HEK293T (cell line): ENCODE measurements at regions not wholly inside any gene's neighbourhood (a gene's known extent, or its start where the extent isn't known, plus 50 kb on each side); places are given as distances from the start of the nearest gene placed in this dataset.

ENCODE experiments used
- CTCF ChIA-PET: fragments of 350-600 bp; formaldehyde crosslinking; extraction: SDS; loops from one replicate; lab custom pipeline; 2021; ENCODE audit warnings: antibody characterized with exemption, inconsistent platforms; lab: Yijun Ruan, JAX
- POLR2A ChIA-PET: fragments of 350-600 bp; formaldehyde crosslinking; extraction: SDS; loops from one replicate; lab custom pipeline; 2020; ENCODE audit warnings: antibody characterized with exemption, inconsistent platforms; lab: Yijun Ruan, JAX
- DNase-seq: peaks from one replicate; pipeline ENCODE4 v3.0.0; 2012; ENCODE audit warnings: mixed read lengths; ENCODE audit errors: extremely low spot score
- ARNT ChIP-seq: fragments of 450-650 bp; IDR thresholded peaks from 2 replicates; pipeline ENCODE4 v1.6.1; 2017; ENCODE audit warnings: mild to moderate bottlenecking
- BHLHE40 ChIP-seq: fragments of 450-650 bp; IDR thresholded peaks from 2 replicates; pipeline ENCODE4 v1.6.1; 2016; ENCODE audit warnings: mild to moderate bottlenecking, moderate library complexity, borderline replicate concordance
- CTBP1 ChIP-seq: fragments of 450-650 bp; IDR thresholded peaks from 2 replicates; pipeline ENCODE4 v1.6.1; 2016; ENCODE audit warnings: borderline replicate concordance
- ELF4 ChIP-seq: fragments of 450-650 bp; IDR thresholded peaks from 2 replicates; pipeline ENCODE4 v1.6.1; 2017; ENCODE audit warnings: antibody characterized with exemption
- FOXA1 ChIP-seq: fragments of 450-650 bp; IDR thresholded peaks from 2 replicates; pipeline ENCODE4 v1.6.1; 2016; ENCODE audit warnings: mild to moderate bottlenecking
- FOXK2 ChIP-seq: fragments of 450-650 bp; IDR thresholded peaks from 2 replicates; pipeline ENCODE4 v1.6.1; 2016; ENCODE audit warnings: mild to moderate bottlenecking
- FOXM1 ChIP-seq: fragments of 450-650 bp; IDR thresholded peaks from 2 replicates; pipeline ENCODE4 v1.6.1; 2017; ENCODE audit warnings: mild to moderate bottlenecking, borderline replicate concordance
- HDGF ChIP-seq: fragments of 450-650 bp; IDR thresholded peaks from 2 replicates; pipeline ENCODE4 v1.6.1; 2017; ENCODE audit warnings: antibody characterized with exemption, borderline replicate concordance
- L3MBTL2 ChIP-seq: fragments of 450-650 bp; conservative IDR thresholded peaks from 2 replicates; pipeline ENCODE4 v1.6.1; 2016; ENCODE audit warnings: mild to moderate bottlenecking
- LEF1 ChIP-seq: fragments of 450-650 bp; IDR thresholded peaks from 2 replicates; pipeline ENCODE4 v1.6.1; 2017; ENCODE audit warnings: mild to moderate bottlenecking, borderline replicate concordance
- NFRKB ChIP-seq: fragments of 450-650 bp; IDR thresholded peaks from 2 replicates; pipeline ENCODE4 v1.6.1; 2016; ENCODE audit warnings: mild to moderate bottlenecking, moderate library complexity
- SP1 ChIP-seq: fragments of 450-650 bp; IDR thresholded peaks from 2 replicates; pipeline ENCODE4 v1.6.1; 2017
- SUZ12 ChIP-seq: fragments of 450-650 bp; IDR thresholded peaks from 2 replicates; pipeline ENCODE4 v1.6.1; 2016; ENCODE audit warnings: mild to moderate bottlenecking
- TARDBP ChIP-seq: fragments of 450-650 bp; IDR thresholded peaks from 2 replicates; pipeline ENCODE4 v1.6.1; 2016
- ZNF384 ChIP-seq: fragments of 450-650 bp; IDR thresholded peaks from 2 replicates; pipeline ENCODE4 v1.6.1; 2016
- TF ChIP-seq, protein P1 (sequence below): fragments of 450-650 bp; IDR thresholded peaks from 2 replicates; pipeline ENCODE4 v1.6.1; 2016

DNA sequence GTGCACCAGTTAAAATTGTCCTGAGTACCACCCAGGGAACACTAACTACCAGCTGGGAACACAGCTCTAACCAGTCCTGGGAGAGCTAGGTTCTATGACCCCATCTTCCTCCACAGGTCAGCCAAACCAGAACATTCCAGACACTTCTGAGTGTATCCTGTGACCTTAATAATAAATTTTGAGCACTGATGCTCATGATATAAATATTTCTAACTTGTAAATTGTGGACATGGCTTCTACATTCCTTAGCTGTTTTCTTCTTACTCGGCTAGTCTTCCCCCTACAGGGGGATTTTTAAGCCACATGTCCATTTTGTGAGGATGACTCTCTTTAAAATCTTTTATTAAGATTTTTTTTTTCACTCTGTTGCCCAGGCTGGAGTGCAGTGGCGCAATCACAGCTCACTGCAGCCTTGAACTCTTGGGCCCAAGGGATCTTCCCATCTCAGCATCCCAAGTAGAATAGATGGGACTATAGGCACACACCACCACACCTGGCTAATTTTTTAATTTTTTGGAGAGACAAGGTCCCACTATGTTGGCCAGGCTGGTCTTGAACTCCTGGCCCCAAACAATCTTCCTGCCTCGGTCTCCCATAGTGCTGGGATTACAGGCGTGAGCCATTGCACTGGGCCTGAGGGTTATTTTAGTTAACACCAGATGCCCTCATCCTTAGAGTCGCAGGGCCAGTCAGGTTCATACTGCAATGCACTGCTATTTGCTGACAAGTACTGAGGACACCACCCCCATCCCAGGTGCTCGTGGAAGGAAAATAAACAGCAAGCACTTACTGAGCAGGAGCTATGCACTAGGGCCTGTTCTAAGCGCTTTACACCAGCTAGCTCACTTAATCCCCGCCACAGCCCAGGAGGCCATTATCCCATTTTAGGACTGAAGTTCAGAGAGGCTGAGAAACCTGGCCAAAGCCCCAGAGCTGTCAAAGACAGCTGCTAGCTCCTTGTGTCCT, 142.6 kb upstream of the NCOR2 start:
- POLR2A ChIA-PET, result interaction anchor here (0.8 kb wide), 1 partner anchor 22 kb away, joined by 3 read pairs; no protein-coding TSS in a partner anchor

DNA sequence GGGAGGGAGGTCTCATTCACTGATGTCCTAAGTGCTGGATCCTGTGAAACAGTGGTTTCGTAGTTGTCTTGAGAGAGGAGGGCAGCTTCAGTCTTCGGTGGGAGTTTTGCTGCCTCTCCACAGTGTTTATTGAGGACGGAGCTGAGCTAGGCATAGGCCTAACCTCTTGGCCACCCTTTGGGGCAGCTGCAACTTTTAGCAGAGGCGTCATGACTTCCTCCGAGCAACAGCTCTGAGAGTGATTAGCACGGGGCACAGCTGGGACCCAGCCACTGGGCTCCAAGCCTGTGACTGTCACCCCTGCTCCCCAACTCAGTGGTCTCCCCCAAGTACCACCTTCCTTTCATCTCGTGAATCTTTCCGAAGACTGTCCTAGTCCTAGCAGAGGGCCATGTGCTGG, 139.9 kb upstream of the NCOR2 start:
- TF ChIP-seq TARDBP, result no peak
- no peak for TF ChIP-seq FOXA1
- TF ChIP-seq SUZ12, result no peak
- no peak for TF ChIP-seq LEF1
- TF ChIP-seq BHLHE40, result no peak
- TF ChIP-seq NFRKB, result no peak
- TF ChIP-seq SP1, result no peak
- no peak for TF ChIP-seq CTBP1
- no peak for TF ChIP-seq HDGF
- TF ChIP-seq ARNT, result no peak
- TF ChIP-seq, protein P1, sequence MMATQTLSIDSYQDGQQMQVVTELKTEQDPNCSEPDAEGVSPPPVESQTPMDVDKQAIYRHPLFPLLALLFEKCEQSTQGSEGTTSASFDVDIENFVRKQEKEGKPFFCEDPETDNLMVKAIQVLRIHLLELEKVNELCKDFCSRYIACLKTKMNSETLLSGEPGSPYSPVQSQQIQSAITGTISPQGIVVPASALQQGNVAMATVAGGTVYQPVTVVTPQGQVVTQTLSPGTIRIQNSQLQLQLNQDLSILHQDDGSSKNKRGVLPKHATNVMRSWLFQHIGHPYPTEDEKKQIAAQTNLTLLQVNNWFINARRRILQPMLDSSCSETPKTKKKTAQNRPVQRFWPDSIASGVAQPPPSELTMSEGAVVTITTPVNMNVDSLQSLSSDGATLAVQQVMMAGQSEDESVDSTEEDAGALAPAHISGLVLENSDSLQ, result no peak
- TF ChIP-seq ZNF384, result no peak
- no peak for TF ChIP-seq L3MBTL2
- TF ChIP-seq FOXK2, result no peak
- TF ChIP-seq FOXM1, result no peak
- TF ChIP-seq ELF4, result no peak
- DNase-seq, result no peak
- CTCF ChIA-PET, result no interaction called here
- POLR2A ChIA-PET, result no interaction called here

More for the DNA sequence above, 142.6 kb upstream of the NCOR2 start:
- no peak for DNase-seq
- CTCF ChIA-PET, result interaction anchor here (1.1 to 1.2 kb wide), 2 partner anchors 10 to 22 kb away, joined by 3 to 4 read pairs; no protein-coding TSS in a partner anchor
- TF ChIP-seq CTBP1 (no peak), LEF1 (no peak)

DNA sequence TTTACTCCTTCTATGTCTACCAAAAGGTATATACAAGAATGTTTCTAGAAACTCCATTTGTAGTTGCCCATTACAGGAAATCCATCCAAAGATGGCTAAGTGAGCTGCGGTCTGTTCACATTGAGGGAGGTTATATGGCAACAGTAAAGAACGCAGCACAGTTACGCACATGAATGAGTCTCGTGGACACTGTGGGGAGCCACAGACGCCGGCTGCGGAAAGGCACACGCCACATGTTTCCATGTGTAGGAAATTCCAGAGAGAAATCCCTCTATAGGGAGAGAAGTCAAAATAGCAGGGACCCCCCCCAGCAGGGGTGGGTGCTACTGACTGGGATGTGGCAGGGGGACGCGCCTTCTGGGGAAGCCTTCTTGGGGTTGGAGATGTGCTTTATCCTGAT, 139.0 kb upstream of the NCOR2 start:
- DNase-seq, result no peak
- POLR2A ChIA-PET, result no interaction called here
- no peak for TF ChIP-seq LEF1
- TF ChIP-seq BHLHE40, result no peak
- no peak for TF ChIP-seq SP1
- TF ChIP-seq ZNF384, result no peak
- TF ChIP-seq FOXM1, result no peak
- TF ChIP-seq, protein P1, result no peak
- TF ChIP-seq CTBP1, result no peak
- TF ChIP-seq TARDBP, result no peak
- TF ChIP-seq L3MBTL2, result no peak
- CTCF ChIA-PET, result no interaction called here

DNA sequence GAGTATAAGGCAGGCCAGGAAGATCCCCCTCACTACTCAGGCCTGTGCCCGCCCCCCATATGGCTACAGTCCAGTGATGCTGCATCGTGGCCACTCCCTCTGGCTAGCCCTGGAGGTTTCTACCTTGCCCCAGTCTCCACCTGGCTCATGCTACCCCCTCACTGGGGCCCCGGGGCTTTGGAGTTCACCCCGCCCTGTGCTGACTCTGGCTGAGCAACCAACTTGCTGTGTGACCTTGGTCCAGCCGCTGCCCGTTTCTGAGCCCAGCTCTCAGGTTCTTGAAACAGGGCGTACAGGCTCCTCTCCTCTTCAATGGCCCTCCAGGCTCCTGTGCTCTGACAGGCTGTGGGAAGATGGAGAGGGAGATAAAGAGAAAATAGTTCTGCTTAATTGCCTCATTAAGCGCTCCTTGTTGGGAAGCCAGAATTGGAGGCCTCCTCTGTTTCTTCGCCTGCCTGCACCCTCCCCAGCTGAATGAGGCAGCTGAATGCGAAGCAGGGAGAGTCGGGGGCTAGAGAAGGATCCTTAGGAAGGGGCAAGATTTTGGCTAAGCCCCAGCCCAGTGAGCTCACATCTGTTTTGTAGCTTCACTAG, 138.2 kb upstream of the NCOR2 start:
- ChIA-PET POLR2A (no interaction called here), CTCF (no interaction called here)
- TF ChIP-seq FOXA1 (no peak), LEF1 (no peak), FOXK2 (no peak), BHLHE40 (no peak), TARDBP (no peak), FOXM1 (no peak), ARNT (no peak), L3MBTL2 (no peak)
- TF ChIP-seq, protein P1, result no peak
- DNase-seq, result no peak

DNA sequence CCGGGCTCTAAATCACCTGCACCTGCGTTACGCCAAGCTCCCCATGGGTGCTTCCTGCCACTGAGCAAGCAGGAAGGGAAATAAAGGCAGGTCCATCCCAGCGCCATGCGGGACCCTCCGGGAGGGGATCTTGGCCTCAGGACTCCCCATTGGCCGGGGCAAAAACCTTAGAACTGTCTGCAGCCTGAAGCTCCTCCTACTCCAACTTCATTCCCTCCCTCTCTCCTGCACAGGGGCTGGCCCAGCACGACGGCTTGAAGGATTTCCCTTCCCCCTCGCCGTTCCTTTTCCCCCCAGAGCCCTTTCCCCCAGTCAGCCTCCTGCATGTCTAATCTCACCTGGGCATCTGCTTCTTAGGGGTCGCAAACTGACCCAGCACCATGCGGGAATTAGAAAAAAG, 137.2 kb upstream of the NCOR2 start:
- POLR2A ChIA-PET, result no interaction called here
- DNase-seq, result no peak
- no peak for TF ChIP-seq L3MBTL2
- TF ChIP-seq HDGF, result no peak
- no peak for TF ChIP-seq TARDBP
- TF ChIP-seq, protein P1, result no peak
- TF ChIP-seq SUZ12, result no peak
- TF ChIP-seq SP1, result no peak
- TF ChIP-seq FOXK2, result no peak
- no peak for TF ChIP-seq ELF4
- no peak for TF ChIP-seq NFRKB
- TF ChIP-seq ARNT, result no peak
- TF ChIP-seq FOXA1, result no peak
- no peak for TF ChIP-seq FOXM1
- TF ChIP-seq LEF1, result no peak
- TF ChIP-seq ZNF384, result no peak
- no peak for TF ChIP-seq CTBP1
- CTCF ChIA-PET, result no interaction called here

DNA sequence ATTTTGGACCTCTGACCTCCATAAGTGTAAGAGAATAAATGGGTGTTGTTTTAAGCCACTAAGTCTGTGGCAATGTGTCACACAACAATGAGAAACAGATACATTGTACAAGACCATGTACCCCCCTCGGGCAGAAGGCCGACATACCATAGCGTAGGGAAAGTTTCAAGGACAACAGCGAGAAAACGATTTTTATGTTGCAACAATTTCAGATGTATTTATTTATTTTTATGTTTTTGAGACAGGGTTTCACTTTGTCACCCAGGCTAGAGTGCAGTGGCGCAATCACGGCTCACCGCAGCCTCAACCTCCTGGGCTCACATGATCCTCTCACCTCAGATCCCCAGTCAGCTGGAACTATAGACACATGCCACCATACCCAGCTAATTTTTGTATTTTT, 136.4 kb upstream of the NCOR2 start:
- ChIA-PET CTCF (no interaction called here), POLR2A (no interaction called here)
- TF ChIP-seq NFRKB (no peak), BHLHE40 (no peak), TARDBP (no peak), SP1 (no peak), LEF1 (no peak), HDGF (no peak), ELF4 (no peak), ZNF384 (no peak)
- no peak for DNase-seq
